SK-N-SH treated with all-trans-retinoic acid at 6 μM for 48 hours (cell line): ENCODE measurements at regions not wholly inside any gene's neighbourhood (a gene's known extent, or its start where the extent isn't known, plus 50 kb on each side); places are given as distances from the start of the nearest gene placed in this dataset.

Source experiments
- BACH2 ChIP-seq: fragments of 250-450 bp; sonication (Bioruptor Pico); IDR thresholded peaks from 2 replicates; pipeline ENCODE4 v1.9.0; 2021; ENCODE audit warnings: mild to moderate bottlenecking, borderline replicate concordance
- CREB5 ChIP-seq: fragments of 250-450 bp; sonication (Bioruptor Pico); IDR thresholded peaks from 2 replicates; pipeline ENCODE4 v1.5.1; 2020; ENCODE audit warnings: low read depth, mild to moderate bottlenecking, moderate library complexity
- CSDC2 ChIP-seq: fragments of 250-450 bp; sonication (Bioruptor Pico); IDR thresholded peaks from 2 replicates; pipeline ENCODE4 v1.5.0; 2020; ENCODE audit warnings: mild to moderate bottlenecking, moderate library complexity
- CSRNP3 ChIP-seq: fragments of 250-450 bp; sonication (Bioruptor Pico); IDR thresholded peaks from 2 replicates; pipeline ENCODE4 v1.5.1; 2021; ENCODE audit warnings: mild to moderate bottlenecking, moderate library complexity
- ESRRG ChIP-seq: fragments of 250-450 bp; sonication (Bioruptor Pico); IDR thresholded peaks from 2 replicates; pipeline ENCODE4 v1.6.1; 2021; ENCODE audit warnings: mild to moderate bottlenecking
- RARB ChIP-seq: fragments of 250-450 bp; sonication (Bioruptor Pico); IDR thresholded peaks from 2 replicates; pipeline ENCODE4 v1.8.0; 2021; ENCODE audit warnings: mild to moderate bottlenecking, moderate library complexity
- TCF4 ChIP-seq: fragments of 250-450 bp; sonication (Bioruptor Pico); IDR thresholded peaks from 2 replicates; pipeline ENCODE4 v1.8.0; 2021; ENCODE audit warnings: mild to moderate bottlenecking, moderate library complexity, borderline replicate concordance
- TOX ChIP-seq: fragments of 250-450 bp; sonication (Bioruptor Pico); IDR thresholded peaks from 2 replicates; pipeline ENCODE4 v1.8.0; 2021; ENCODE audit warnings: mild to moderate bottlenecking, moderate library complexity, borderline replicate concordance
- ZC3H10 ChIP-seq: fragments of 250-450 bp; sonication (Bioruptor Pico); IDR thresholded peaks from 2 replicates; pipeline ENCODE4 v1.5.1; 2021; ENCODE audit warnings: mild to moderate bottlenecking, moderate library complexity
- ZFP3 ChIP-seq: fragments of 250-450 bp; sonication (Bioruptor Pico); IDR thresholded peaks from 2 replicates; pipeline ENCODE4 v1.5.0; 2020; ENCODE audit warnings: mild to moderate bottlenecking, moderate library complexity
- ZFP30 ChIP-seq: fragments of 450-650 bp; formaldehyde crosslinking; IDR thresholded peaks from 2 replicates; pipeline ENCODE4 v1.5.0; 2022; ENCODE audit warnings: mild to moderate bottlenecking, moderate library complexity

- no peak for TF ChIP-seq CSDC2
- TF ChIP-seq CREB5 (CRISPR knock-in tag), result no peak
- TF ChIP-seq ZC3H10 (CRISPR knock-in tag), result no peak
- TF ChIP-seq ZFP3 (CRISPR knock-in tag), result no peak
- no peak for TF ChIP-seq BACH2
- TF ChIP-seq ESRRG, result no peak
- TF ChIP-seq CSRNP3 (CRISPR knock-in tag), result no peak
- TF ChIP-seq ZFP30 (CRISPR knock-in tag), result no peak
- no peak for TF ChIP-seq RARB (CRISPR knock-in tag)
- no peak for TF ChIP-seq TOX (CRISPR knock-in tag)
- no peak for TF ChIP-seq TCF4
Measured at GRCh38 chr5:5781335-5781734, 358.9 kb downstream of the ICE1 start.
